HT1080 (cell line): ENCODE measurements at regions not wholly inside any gene's neighbourhood (a gene's known extent, or its start where the extent isn't known, plus 50 kb on each side); places are given as distances from the start of the nearest gene placed in this dataset.

Source experiments
- DNase-seq: peaks from one replicate; pipeline ENCODE4 v3.0.0-alpha.2; 2015; ENCODE audit warnings: low read depth

DNA sequence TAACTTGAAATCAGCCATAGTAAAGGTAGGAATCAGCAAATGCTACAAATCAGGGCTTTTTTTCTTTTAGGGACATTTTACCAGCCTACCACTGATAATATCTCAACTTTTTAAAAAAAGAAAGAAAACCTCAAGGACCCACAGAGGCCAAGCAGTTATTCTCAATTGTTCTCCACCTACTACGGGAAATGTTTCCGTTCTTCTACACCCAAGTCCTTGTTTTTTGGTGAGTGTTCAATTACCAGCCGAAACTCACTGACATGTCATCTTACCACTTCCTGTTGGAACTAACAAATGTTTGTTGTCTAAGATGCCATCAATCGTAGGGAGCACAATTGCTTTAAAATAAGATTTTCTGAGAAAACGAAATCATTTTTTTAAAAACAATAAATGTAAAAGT, 50.2 kb upstream of the CDK1 start:
- DNase-seq = peak; percentile 58

- no peak for DNase-seq
These were observed 52.0 kb upstream of the CDK1 start for GRCh38 chr10:60726257-60726656.

- DNase-seq = no peak
These were observed 55.7 kb upstream of the CDK1 start for GRCh38 chr10:60722623-60723022.

- no peak for DNase-seq
These were observed 58.6 kb upstream of the CDK1 start for GRCh38 chr10:60719721-60720120.

- no peak for DNase-seq
These were observed 59.4 kb upstream of the CDK1 start for GRCh38 chr10:60718886-60719285.

DNA sequence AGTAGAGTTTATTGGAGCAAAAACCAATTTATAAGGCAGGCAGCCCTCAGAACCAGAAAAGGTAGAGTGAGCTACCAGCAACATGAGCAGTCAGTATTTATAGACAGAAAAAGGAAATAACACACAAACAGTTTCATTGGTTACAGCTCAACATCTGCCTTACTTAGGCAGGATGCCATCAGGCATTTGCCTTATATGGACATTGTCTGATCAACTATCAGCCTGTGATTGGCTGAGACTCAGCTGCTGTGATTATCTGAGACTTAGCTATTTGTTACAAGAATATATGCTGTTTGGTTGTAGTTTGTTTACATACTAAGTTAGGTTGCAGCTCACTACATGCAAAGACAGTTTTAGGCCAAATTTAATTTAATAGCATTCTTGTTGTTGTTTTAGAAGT, 60.4 kb upstream of the CDK1 start:
- DNase-seq = no peak

- DNase-seq = no peak
These were observed 64.0 kb upstream of the CDK1 start for GRCh38 chr10:60714233-60714632.

GRCh38 chr10:60711496-60711895, 66.8 kb upstream of the CDK1 start:
- no peak for DNase-seq

DNA sequence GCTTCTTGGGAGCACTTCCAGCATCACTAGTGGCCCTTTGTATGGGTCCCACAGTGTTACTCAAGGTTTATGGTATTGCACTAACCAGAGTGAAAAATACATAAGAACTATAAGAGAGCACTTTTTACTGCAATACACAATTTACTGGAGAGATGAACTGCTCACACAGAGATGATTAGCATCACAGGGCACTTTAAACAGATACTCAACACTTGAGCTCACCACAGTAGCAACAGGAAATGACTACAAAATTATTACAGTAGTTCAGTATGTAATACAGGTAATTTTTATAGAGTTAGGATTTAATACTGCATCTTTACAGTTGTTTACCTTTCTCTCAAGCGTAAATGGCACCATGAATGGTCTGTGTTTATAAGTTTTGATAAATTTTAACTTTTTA, 68.2 kb upstream of the CDK1 start:
- no peak for DNase-seq

- DNase-seq = no peak
These were observed 69.6 kb upstream of the CDK1 start for GRCh38 chr10:60708666-60709065.

- DNase-seq = no peak
These were observed 70.4 kb upstream of the CDK1 start for GRCh38 chr10:60707841-60708240.

DNA sequence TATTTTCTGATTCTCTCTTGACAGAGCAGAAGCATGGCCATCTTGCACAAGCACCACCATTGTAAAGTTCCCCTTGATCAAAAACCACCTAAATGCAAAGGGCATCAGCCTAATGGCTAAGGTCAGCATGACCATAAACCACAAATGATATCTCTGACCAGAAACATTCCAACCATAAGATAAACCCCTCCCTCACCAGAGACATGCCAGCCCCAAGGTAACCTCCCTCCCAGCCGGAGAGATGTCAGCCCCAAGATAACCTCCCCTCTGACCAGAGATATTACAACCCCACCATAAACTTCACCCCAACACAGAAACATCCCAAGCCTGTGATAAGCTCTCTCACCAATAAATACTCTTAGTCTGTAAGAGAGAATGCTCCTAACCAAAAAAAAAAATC, 72.1 kb upstream of the CDK1 start:
- DNase-seq = no peak

- no peak for DNase-seq
These were observed 72.9 kb upstream of the CDK1 start for GRCh38 chr10:60705376-60705775.

GRCh38 chr10:60704471-60704870, 73.8 kb upstream of the CDK1 start:
- DNase-seq = peak; percentile 13

GRCh38 chr10:60703266-60704041, 74.8 kb upstream of the CDK1 start:
- DNase-seq = no peak

DNA sequence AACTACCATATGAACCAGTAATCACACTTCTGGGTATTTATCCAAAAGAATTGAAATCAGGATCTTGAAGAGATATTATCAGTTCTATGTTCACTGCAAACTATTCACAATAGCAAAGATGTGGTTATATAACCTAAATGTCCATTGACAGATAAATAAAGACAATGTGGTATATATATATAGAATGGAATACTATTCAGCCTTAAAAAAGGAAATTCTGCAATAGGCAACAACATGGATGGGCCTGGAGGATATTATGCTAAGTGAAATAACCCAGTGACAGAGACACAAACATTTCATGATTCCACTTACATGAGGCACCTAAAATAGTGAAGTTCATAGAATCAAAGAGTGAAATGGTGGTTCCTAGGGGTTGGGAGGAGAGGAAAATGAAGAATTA, 90.6 kb upstream of the CDK1 start:
- no peak for DNase-seq

DNA sequence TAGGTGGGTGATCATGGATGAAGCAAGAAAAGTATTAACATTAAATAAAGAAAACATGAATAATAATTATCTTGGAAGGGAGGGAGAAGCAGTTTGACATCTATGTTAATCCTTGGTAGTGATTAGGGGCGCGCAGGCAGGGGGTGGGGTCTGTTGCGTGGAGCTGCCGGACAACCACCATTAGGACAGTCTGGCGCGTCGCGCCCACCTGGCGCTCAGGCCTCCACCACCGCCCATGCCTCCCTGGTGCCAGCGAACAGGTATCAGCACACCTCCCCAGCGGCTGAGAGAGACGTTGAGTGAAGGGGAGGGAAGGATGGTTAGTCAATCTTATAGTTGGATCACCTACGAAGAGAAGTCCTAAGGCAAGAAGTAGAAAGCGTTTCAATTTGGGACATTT, 94.2 kb upstream of the CDK1 start:
- no peak for DNase-seq

DNA sequence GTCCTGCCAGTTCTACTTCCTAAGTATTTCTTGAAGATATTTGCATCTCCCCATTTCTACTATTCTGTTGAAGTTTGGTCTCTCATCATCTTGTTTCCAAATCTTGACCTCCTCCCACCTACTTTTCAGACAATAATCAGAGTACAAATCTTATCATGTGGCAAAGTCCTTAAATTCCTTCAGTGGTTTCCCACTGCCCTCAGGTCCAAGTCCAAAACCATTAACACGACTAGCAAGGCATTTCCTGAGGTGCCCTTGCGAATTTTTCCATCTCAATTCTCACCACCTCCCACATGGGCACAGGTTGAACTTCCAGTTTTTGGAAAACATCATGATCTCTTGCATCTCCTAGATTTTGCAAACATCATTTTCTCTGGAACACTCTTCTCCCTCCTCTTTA, 97.2 kb upstream of the CDK1 start:
- no peak for DNase-seq

DNA sequence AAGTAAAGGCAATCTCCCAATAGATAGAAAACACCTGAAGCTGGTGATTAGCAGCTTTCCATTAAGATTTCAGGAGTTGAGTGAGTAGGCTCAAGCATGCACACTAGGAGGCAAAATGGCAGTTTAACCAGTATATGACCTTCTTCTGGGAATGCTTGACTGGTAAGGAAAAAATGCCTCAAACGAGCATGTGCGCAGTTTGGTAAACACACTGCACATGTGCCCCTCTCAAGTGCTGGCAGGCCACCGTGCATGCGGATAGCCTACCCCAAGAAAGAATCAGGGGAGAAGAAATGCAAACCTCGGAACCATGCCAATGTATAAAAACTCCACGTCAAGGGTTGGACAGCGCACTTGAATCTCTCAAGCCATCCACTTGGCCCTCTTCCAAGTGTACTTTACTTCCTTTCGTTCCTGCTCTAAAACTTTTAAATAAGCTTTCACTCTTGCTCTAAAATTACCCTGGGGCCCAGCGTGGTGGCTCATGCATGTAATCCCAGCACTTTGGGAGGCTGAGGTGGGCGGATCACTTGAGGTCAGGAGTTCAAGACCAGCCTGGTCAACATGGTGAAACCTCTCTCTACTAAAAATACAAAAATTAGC, 98.8 kb upstream of the CDK1 start:
- DNase-seq = no peak

GRCh38 chr10:60678978-60679377, 99.3 kb upstream of the CDK1 start:
- no peak for DNase-seq

DNA sequence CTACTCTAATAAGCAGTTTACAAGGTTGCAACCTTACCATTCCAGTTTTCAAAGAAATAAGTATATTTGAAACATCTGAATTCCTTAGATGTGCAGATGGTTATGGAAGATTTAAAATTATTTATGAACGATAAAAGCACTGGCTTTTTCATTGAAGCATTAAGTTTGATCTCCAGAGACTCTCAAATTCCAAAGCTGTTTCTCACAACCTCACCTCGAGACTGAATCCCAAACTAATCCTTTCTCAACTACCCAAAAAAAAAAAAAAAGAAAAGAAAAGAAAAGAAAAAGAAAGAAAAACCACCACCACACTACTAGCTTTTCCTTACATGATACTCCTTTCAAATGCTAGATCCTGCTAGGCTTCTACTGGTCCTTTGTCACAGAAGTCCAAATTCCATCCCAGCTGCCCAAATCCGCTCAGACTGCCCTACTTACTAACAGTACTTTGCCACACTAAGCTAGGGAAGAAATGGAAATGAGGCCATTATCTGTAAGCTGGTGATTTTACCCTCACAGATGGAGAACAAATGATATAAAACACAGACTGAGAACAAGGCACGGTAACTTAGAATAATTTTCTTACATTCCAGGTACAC, 100.6 kb upstream of the CDK1 start:
- no peak for DNase-seq

DNA sequence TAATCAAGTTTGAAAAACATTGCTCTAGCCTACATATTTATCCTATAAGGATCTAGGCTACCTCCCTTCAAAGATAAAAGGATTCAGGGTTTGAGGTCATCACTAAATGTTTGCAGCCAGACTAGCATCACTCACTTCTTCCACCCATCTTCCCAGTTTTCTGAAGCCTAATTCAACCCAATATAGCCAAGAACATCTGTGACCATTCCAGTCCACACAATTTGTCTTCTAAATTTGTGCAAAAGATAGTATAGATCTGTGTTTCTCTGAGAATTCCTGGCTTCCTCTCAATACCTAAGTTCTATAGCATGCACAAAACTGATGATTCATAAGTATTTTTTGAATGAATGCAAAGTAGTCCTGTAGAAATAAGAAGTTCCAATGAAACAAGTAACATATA, 103.0 kb upstream of the CDK1 start:
- DNase-seq = no peak

DNA sequence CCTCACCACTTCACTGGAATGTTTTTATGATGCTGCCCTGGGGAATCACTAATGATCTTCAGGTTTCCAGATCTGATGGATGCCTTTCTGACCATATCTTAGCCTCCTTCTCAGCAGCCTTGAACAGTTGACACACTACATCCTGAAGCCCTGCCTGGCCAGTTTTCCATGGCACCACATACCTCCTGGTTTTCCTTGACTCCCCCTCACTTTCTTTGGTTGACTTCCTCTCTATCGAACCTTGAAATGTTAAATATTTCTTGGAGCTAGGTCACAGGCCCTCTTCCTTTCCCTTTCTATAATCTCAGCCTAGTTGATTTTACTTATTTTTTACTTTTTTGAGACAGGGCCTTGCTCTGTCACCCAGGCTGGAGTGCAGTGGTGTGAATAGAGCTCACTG, 108.8 kb upstream of the CDK1 start:
- no peak for DNase-seq
